K562 (cell line): ENCODE measurements at regions not wholly inside any gene's neighbourhood (a gene's known extent, or its start where the extent isn't known, plus 50 kb on each side); places are given as distances from the start of the nearest gene placed in this dataset.

Source experiments
- ATAC-seq: fragments of 200-7000 bp; cut with Tn5 transposase; 3 replicates; pipeline ENCODE4 v1.9.1; 2020; ENCODE audit warnings: moderate library complexity
- BruUV-seq: library from RNA; stranded (reverse); fragments of 400-500 nt; replicated peaks from 2 replicates; lab custom pipeline; 2021; lab: Mats Ljungman, UMichigan
- CTCF ChIA-PET: fragments of 300-600 bp; formaldehyde crosslinking; extraction: SDS; loops from one replicate; lab custom pipeline; 2021; ENCODE audit warnings: low intra/inter-chr PET ratio; lab: Yijun Ruan, JAX
- POLR2A ChIA-PET: fragments of 300-600, 350-650 bp; sonication (Branson Sonifier 250); formaldehyde crosslinking; extraction: SDS; loops from one replicate; lab custom pipeline; 2021; ENCODE audit warnings: antibody characterized with exemption, inconsistent platforms; lab: Yijun Ruan, JAX
- DNase-seq, 4 experiments: peaks; one replicate each; pipeline versions ENCODE4 v3.0.0 to v3.0.0-alpha.2; 2011 to 2018; ENCODE audit warnings: low spot score in 3 of 4, mixed read lengths in 3 of 4; ENCODE audit errors: extremely low read depth in 1 of 4
- FAIRE-seq: peaks from 2 replicates; lab custom pipeline; 2011; peaks lifted over from hg19 to GRCh38; lab: Jason Lieb, UNC
- H2AFZ ChIP-seq: 2 replicates; pipeline ENCODE4 v1.6.0; 2011; ENCODE audit warnings: low read depth, low read length, control low read depth, inconsistent platforms
- H3K27ac ChIP-seq: fragments of 200-600 bp; 3 replicates; pipeline ENCODE4 v1.8.0; 2011; ENCODE audit warnings: low read depth, mild to moderate bottlenecking, control low read depth, inconsistent platforms, low read length, moderate library complexity, mixed read lengths; ENCODE audit errors: extremely low read depth
- H3K27me3 ChIP-seq, 2 experiments: fragments of 300-600 bp in 1 of 2; 2 replicates in 1 of 2; 3 replicates in 1 of 2; pipeline versions ENCODE4 v1.6.0 to v1.8.0; 2011; ENCODE audit warnings: inconsistent platforms in 2 of 2, low read length in 2 of 2, mild to moderate bottlenecking in 1 of 2, mixed read lengths in 1 of 2, moderate library complexity in 1 of 2; ENCODE audit not compliant: control insufficient read depth in 2 of 2, insufficient read depth in 2 of 2
- H3K36me3 ChIP-seq: fragments of 300-600 bp; 3 replicates; pipeline ENCODE4 v1.8.0; 2011; ENCODE audit warnings: mild to moderate bottlenecking, low read length, inconsistent platforms; ENCODE audit not compliant: control insufficient read depth, insufficient read depth
- H3K4me1 ChIP-seq, 2 experiments: fragments of 200-600 bp in 1 of 2; replicated peaks in 1 of 2; 2 replicates in 1 of 2; 3 replicates in 1 of 2; pipeline versions ENCODE4 v1.5.1 to v1.8.0; 2011; ENCODE audit warnings: inconsistent platforms in 2 of 2, low read length in 2 of 2, mild to moderate bottlenecking in 1 of 2, mixed read lengths in 1 of 2, moderate library complexity in 1 of 2; ENCODE audit not compliant: control insufficient read depth in 2 of 2, insufficient read depth in 2 of 2
- H3K4me2 ChIP-seq: 2 replicates; pipeline ENCODE4 v1.6.1; 2011; ENCODE audit warnings: low read length, control low read depth, inconsistent platforms, mixed read lengths; ENCODE audit not compliant: insufficient read depth
- H3K4me3 ChIP-seq: fragments of 200-600 bp; sonication (generic), shearing (Covaris generic); 2 replicates; pipeline ENCODE4 v1.5.1; 2016; ENCODE audit warnings: control low read depth, inconsistent platforms
- H3K79me2 ChIP-seq: fragments of 200-600 bp; 3 replicates; pipeline ENCODE4 v1.8.0; 2011; ENCODE audit warnings: low read length, inconsistent platforms; ENCODE audit not compliant: control insufficient read depth, insufficient read depth
- H3K9ac ChIP-seq, 2 experiments: 2 replicates each; pipeline versions ENCODE4 v1.6.0 to v1.6.1; 2011; ENCODE audit warnings: low read depth in 2 of 2, low read length in 2 of 2, control low read depth in 1 of 2, inconsistent platforms in 1 of 2, mild to moderate bottlenecking in 1 of 2, mixed read lengths in 1 of 2; ENCODE audit not compliant: insufficient read depth in 1 of 2
- H3K9me1 ChIP-seq: one replicate; pipeline ENCODE4 v1.6.0; 2011; ENCODE audit warnings: inconsistent platforms, mild to moderate bottlenecking, low read length, moderate library complexity; ENCODE audit not compliant: control insufficient read depth, insufficient read depth
- H3K9me3 ChIP-seq: replicated peaks from 2 replicates; pipeline ENCODE4 v1.5.1; 2011; ENCODE audit warnings: low read depth, low read length, inconsistent platforms; ENCODE audit not compliant: control insufficient read depth, insufficient read depth
- H4K20me1 ChIP-seq: replicated peaks from 2 replicates; pipeline ENCODE4 v1.6.1; 2011; ENCODE audit warnings: low read length, inconsistent platforms, mixed read lengths; ENCODE audit not compliant: control insufficient read depth, insufficient read depth
- HLTF ChIP-seq: fragments of 450-650 bp; IDR thresholded peaks from 2 replicates; pipeline ENCODE4 v1.6.1; 2016
- MCM2 ChIP-seq: fragments of 450-650 bp; IDR thresholded peaks from 2 replicates; pipeline ENCODE4 v1.6.1; 2017; ENCODE audit warnings: low read depth, mild to moderate bottlenecking
- NFRKB ChIP-seq: fragments of 450-650 bp; IDR thresholded peaks from 2 replicates; pipeline ENCODE4 v1.6.1; 2016; ENCODE audit warnings: low read depth
- PBX2 ChIP-seq, 2 experiments: IDR thresholded peaks in 1 of 2; conservative IDR thresholded peaks in 1 of 2; 2 replicates each; pipeline ENCODE4 v1.6.1; 2016; ENCODE audit warnings: low read depth in 2 of 2, mild to moderate bottlenecking in 1 of 2, missing compliant biosample characterization in 1 of 2, missing genetic modification characterization in 1 of 2, moderate library complexity in 1 of 2
- RHOXF2B ChIP-seq: fragments of 250-450 bp; sonication (Bioruptor Pico); conservative IDR thresholded peaks from 2 replicates; pipeline ENCODE4 v1.5.1; 2021
- SETDB1 ChIP-seq: IDR thresholded peaks from one replicate; pipeline ENCODE4 v1.6.1; 2012; ENCODE audit warnings: low read length, control low read depth, inconsistent platforms
- SIN3B ChIP-seq: fragments of 450-650 bp; IDR thresholded peaks from 2 replicates; pipeline ENCODE4 v1.6.1; 2017; ENCODE audit warnings: low read depth, mild to moderate bottlenecking, moderate library complexity
- SNRNP70 ChIP-seq: fragments of 200-400 bp; formaldehyde crosslinking; optimal IDR thresholded peaks from 2 replicates; pipeline ENCODE3; 2017; ENCODE audit warnings: low read depth, low read length
- ZNF217 ChIP-seq: sonication (generic); formaldehyde crosslinking; IDR thresholded peaks from 2 replicates; pipeline ENCODE4 v1.8.0; 2022; ENCODE audit warnings: mild to moderate bottlenecking, missing genetic modification reagents
- ZNF232 ChIP-seq: sonication (generic); formaldehyde crosslinking; IDR thresholded peaks from 2 replicates; pipeline ENCODE4 v1.8.0; 2022; ENCODE audit warnings: mild to moderate bottlenecking, missing genetic modification reagents
- ZNF239 ChIP-seq: fragments of 250-450 bp; sonication (Bioruptor Pico); IDR thresholded peaks from 2 replicates; pipeline ENCODE4 v1.4.0; 2020; ENCODE audit warnings: mild to moderate bottlenecking
- ZNF316 ChIP-seq: fragments of 450-650 bp; IDR thresholded peaks from 2 replicates; pipeline ENCODE4 v1.6.1; 2016
- WGBS: fragments of 100-300 bp; shearing (Covaris generic); methylation state at CpG from one replicate; pipeline ENCODE4 v1.1.6; 2016; ENCODE audit warnings: low coverage, mixed read lengths; ENCODE audit not compliant: insufficient coverage; ENCODE audit errors: missing lambda C conversion rate; 5-methylcytosine and 5-hydroxymethylcytosine counted together
- in situ Hi-C: fragments of 300-500 bp; cut with MboI; formaldehyde crosslinking; loops from 4 replicates; pipeline ENCODE4 v1.15.0; 2018; ENCODE audit warnings: inconsistent platforms, mixed read lengths
- intact Hi-C: fragments of 100-400 bp; cut with micrococcal nuclease; formaldehyde crosslinking; loops from 2 replicates; pipeline ENCODE4 v1.14.2; 2022
- TF ChIP-seq, protein P1 (sequence below): fragments of 450-650 bp; formaldehyde crosslinking; IDR thresholded peaks from 2 replicates; pipeline ENCODE4 v1.4.0; 2020; ENCODE audit warnings: mild to moderate bottlenecking, moderate library complexity
- TF ChIP-seq, protein P2 (sequence below): fragments of 450-650 bp; IDR thresholded peaks from 2 replicates; pipeline ENCODE4 v1.6.1; 2017; ENCODE audit warnings: antibody characterized with exemption
- TF ChIP-seq, protein P3 (sequence below): sonication (generic); formaldehyde crosslinking; IDR thresholded peaks from 2 replicates; pipeline ENCODE4 v1.8.0; 2022; ENCODE audit warnings: mild to moderate bottlenecking, missing genetic modification reagents

GRCh38 chr4:35725131-35725530 is 519.2 kb downstream of the ARAP2 start:
- H3K4me2 ChIP-seq: no peak overlapping the region
- TF ChIP-seq NFRKB (no peak), ZNF232 (CRISPR knock-in tag) (no peak), ZNF316 (no peak), SIN3B (no peak), SNRNP70 (no peak), ZNF217 (no peak), MCM2 (no peak), RHOXF2B (no peak), ZNF239 (CRISPR knock-in tag) (no peak), HLTF (no peak), PBX2 (CRISPR knock-in tag; IDR thresholded peaks at IDR 0.05; ENCODE audit: low read depth) (no peak), PBX2 (tag; conservative IDR thresholded peaks at IDR 0.05; ENCODE audit: low read depth) (no peak), SETDB1 (no peak)
- TF ChIP-seq, protein P1, sequence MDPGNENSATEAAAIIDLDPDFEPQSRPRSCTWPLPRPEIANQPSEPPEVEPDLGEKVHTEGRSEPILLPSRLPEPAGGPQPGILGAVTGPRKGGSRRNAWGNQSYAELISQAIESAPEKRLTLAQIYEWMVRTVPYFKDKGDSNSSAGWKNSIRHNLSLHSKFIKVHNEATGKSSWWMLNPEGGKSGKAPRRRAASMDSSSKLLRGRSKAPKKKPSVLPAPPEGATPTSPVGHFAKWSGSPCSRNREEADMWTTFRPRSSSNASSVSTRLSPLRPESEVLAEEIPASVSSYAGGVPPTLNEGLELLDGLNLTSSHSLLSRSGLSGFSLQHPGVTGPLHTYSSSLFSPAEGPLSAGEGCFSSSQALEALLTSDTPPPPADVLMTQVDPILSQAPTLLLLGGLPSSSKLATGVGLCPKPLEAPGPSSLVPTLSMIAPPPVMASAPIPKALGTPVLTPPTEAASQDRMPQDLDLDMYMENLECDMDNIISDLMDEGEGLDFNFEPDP (CRISPR knock-in tag): no peak
- TF ChIP-seq, protein P2, sequence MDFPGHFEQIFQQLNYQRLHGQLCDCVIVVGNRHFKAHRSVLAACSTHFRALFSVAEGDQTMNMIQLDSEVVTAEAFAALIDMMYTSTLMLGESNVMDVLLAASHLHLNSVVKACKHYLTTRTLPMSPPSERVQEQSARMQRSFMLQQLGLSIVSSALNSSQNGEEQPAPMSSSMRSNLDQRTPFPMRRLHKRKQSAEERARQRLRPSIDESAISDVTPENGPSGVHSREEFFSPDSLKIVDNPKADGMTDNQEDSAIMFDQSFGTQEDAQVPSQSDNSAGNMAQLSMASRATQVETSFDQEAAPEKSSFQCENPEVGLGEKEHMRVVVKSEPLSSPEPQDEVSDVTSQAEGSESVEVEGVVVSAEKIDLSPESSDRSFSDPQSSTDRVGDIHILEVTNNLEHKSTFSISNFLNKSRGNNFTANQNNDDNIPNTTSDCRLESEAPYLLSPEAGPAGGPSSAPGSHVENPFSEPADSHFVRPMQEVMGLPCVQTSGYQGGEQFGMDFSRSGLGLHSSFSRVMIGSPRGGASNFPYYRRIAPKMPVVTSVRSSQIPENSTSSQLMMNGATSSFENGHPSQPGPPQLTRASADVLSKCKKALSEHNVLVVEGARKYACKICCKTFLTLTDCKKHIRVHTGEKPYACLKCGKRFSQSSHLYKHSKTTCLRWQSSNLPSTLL: no peak
- TF ChIP-seq, protein P3, sequence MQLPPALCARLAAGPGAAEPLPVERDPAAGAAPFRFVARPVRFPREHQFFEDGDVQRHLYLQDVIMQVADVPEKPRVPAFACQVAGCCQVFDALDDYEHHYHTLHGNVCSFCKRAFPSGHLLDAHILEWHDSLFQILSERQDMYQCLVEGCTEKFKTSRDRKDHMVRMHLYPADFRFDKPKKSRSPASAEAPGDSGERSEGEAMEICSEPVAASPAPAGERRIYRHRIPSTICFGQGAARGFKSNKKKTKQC (CRISPR knock-in tag): no peak
- no peak overlapping the region for H3K27ac ChIP-seq
- H2AFZ ChIP-seq: no peak overlapping the region
- no peaks in the 10 kb centered on the region for H3K9me1 ChIP-seq
- no peak for FAIRE-seq
- no peak overlapping the region for H3K4me3 ChIP-seq
- no peaks in the 10 kb centered on the region for H3K27me3 ChIP-seq
- no peak overlapping the region for H3K9ac ChIP-seq
- H3K9me3 ChIP-seq: no peaks in the 10 kb centered on the region
- ATAC-seq: no peak
- DNase-seq: no peak
- no peaks in the 10 kb centered on the region for H3K36me3 ChIP-seq
- WGBS: 0% methylated on average over 1 of the region's 1 CpG
- ChIA-PET CTCF (no interaction called here), POLR2A (no interaction called here)
- no TSS peak for BruUV-seq
- H3K4me1 ChIP-seq: no peaks in the 10 kb centered on the region
- in situ Hi-C loops: no loop called here
- intact Hi-C loops: no loop called here
- H4K20me1 ChIP-seq: no peaks in the 10 kb centered on the region
- H3K79me2 ChIP-seq: no peaks in the 10 kb centered on the region
